Body of pancreas (tissue), 4 donors: ENCODE measurements at regions not wholly inside any gene's neighbourhood (a gene's known extent, or its start where the extent isn't known, plus 50 kb on each side); places are given as distances from the start of the nearest gene placed in this dataset.

Experiments
- POLR2A ChIP-seq, 3 donors: fragments of 450-650 bp; IDR thresholded peaks; one replicate each; pipeline ENCODE4 v1.6.1; 2016; ENCODE audit warnings: antibody characterized with exemption in 3 of 3, mild to moderate bottlenecking in 2 of 3
- TF ChIP-seq, protein P1 (sequence below), 7 experiments: fragments of 450-650 bp in 4 of 7; fragments of 200-600 bp in 3 of 7; sonication (generic) in 3 of 7; IDR thresholded peaks; one replicate each; pipeline ENCODE4 v1.5.1; 2016 to 2019; ENCODE audit warnings: antibody characterized with exemption in 7 of 7

- TF ChIP-seq, protein P1, sequence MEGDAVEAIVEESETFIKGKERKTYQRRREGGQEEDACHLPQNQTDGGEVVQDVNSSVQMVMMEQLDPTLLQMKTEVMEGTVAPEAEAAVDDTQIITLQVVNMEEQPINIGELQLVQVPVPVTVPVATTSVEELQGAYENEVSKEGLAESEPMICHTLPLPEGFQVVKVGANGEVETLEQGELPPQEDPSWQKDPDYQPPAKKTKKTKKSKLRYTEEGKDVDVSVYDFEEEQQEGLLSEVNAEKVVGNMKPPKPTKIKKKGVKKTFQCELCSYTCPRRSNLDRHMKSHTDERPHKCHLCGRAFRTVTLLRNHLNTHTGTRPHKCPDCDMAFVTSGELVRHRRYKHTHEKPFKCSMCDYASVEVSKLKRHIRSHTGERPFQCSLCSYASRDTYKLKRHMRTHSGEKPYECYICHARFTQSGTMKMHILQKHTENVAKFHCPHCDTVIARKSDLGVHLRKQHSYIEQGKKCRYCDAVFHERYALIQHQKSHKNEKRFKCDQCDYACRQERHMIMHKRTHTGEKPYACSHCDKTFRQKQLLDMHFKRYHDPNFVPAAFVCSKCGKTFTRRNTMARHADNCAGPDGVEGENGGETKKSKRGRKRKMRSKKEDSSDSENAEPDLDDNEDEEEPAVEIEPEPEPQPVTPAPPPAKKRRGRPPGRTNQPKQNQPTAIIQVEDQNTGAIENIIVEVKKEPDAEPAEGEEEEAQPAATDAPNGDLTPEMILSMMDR (IDR thresholded peaks at IDR 0.05) = no peak
- no peak for TF ChIP-seq POLR2A (IDR thresholded peaks at IDR 0.05)
Observed at GRCh38 chr9:7721291-7721690, 78.3 kb downstream of the DMAC1 start.
